GM12878 (cell line): ENCODE measurements at regions not wholly inside any gene's neighbourhood (a gene's known extent, or its start where the extent isn't known, plus 50 kb on each side); places are given as distances from the start of the nearest gene placed in this dataset.

Source experiments
- ATAC-seq: fragments of 200-7000 bp; cut with Tn5 transposase; 3 replicates; pipeline ENCODE4 v1.9.1; 2020; ENCODE audit warnings: mild to moderate bottlenecking, moderate library complexity
- BruUV-seq: library from RNA; stranded (reverse); fragments of 400-500 nt; replicated peaks from 2 replicates; lab custom pipeline; 2021; lab: Mats Ljungman, UMichigan
- CTCF ChIA-PET: fragments of 300-600 bp; sonication (Branson Sonifier 250); formaldehyde crosslinking; extraction: SDS; loops from one replicate; lab custom pipeline; 2021; ENCODE audit warnings: inconsistent platforms; lab: Yijun Ruan, JAX
- POLR2A ChIA-PET: fragments of 350-600 bp; formaldehyde crosslinking; extraction: SDS; loops from one replicate; lab custom pipeline; 2021; ENCODE audit warnings: inconsistent platforms; lab: Charles Lee
- RAD21 ChIA-PET: fragments of 300-600 bp; sonication (Branson Sonifier 250); formaldehyde crosslinking; loops from one replicate; lab custom pipeline; 2023; ENCODE audit warnings: antibody characterized with exemption; ENCODE audit not compliant: unreplicated experiment; lab: Charles Lee
- SMC1A ChIA-PET: fragments of 300-600 bp; sonication (Branson Sonifier 250); formaldehyde crosslinking; loops from one replicate; lab custom pipeline; 2023; ENCODE audit not compliant: unreplicated experiment, uncharacterized antibody; lab: Charles Lee
- DNase-seq: peaks from one replicate; pipeline ENCODE4 v3.0.0-alpha.2; 2011; ENCODE audit warnings: low read depth, low spot score
- FAIRE-seq: peaks from 3 replicates; lab custom pipeline; 2011; peaks lifted over from hg19 to GRCh38; lab: Jason Lieb, UNC
- H2AFZ ChIP-seq: 2 replicates; pipeline ENCODE4 v1.6.0; 2011; ENCODE audit warnings: low read depth, low read length, control low read depth; ENCODE audit not compliant: control insufficient read depth
- H3K27ac ChIP-seq: 2 replicates; pipeline ENCODE4 v1.5.1; 2011; ENCODE audit warnings: control low read depth; ENCODE audit not compliant: control insufficient read depth, insufficient read depth
- H3K27me3 ChIP-seq, 2 experiments: replicated peaks in 1 of 2; 2 replicates each; pipeline versions ENCODE4 v1.6.0 to v1.6.1; 2011; ENCODE audit warnings: low read length in 1 of 2; ENCODE audit not compliant: control insufficient read depth in 2 of 2, insufficient read depth in 2 of 2
- H3K36me3 ChIP-seq, 2 experiments: 2 replicates each; pipeline ENCODE4 v1.5.1; 2011; ENCODE audit warnings: low read length in 1 of 2; ENCODE audit not compliant: control insufficient read depth in 2 of 2, insufficient read depth in 2 of 2
- H3K4me1 ChIP-seq: 2 replicates; pipeline ENCODE4 v1.6.1; 2011; ENCODE audit warnings: mild to moderate bottlenecking, low read length, moderate library complexity, mixed read lengths; ENCODE audit not compliant: control insufficient read depth, insufficient read depth
- H3K4me2 ChIP-seq: 2 replicates; pipeline ENCODE4 v1.6.0; 2011; ENCODE audit warnings: control low read depth; ENCODE audit not compliant: control insufficient read depth, insufficient read depth
- H3K4me3 ChIP-seq: fragments of 200-600 bp; sonication (generic); 2 replicates; pipeline ENCODE4 v1.5.1; 2016
- H3K79me2 ChIP-seq: 2 replicates; pipeline ENCODE4 v1.6.0; 2011; ENCODE audit warnings: low read length; ENCODE audit not compliant: control insufficient read depth, insufficient read depth
- H3K9ac ChIP-seq: 2 replicates; pipeline ENCODE4 v1.8.0; 2011; ENCODE audit warnings: low read length, control low read depth, mixed read lengths; ENCODE audit not compliant: control insufficient read depth, insufficient read depth
- H3K9me3 ChIP-seq: replicated peaks from 3 replicates; pipeline ENCODE4 v1.5.1; 2011; ENCODE audit warnings: mild to moderate bottlenecking, low read length; ENCODE audit not compliant: control insufficient read depth, insufficient read depth
- H4K20me1 ChIP-seq: 2 replicates; pipeline ENCODE4 v1.6.0; 2011; ENCODE audit not compliant: control insufficient read depth, insufficient read depth
- WGBS: methylation state at CpG from one replicate; pipeline ENCODE4 v1.1.6; 2016; ENCODE audit warnings: low lambda C conversion rate; ENCODE audit not compliant: insufficient replicate concordance, insufficient coverage; ENCODE audit errors: missing lambda C conversion rate; 5-methylcytosine and 5-hydroxymethylcytosine counted together
- in situ Hi-C: fragments of 300-500 bp; cut with MboI; formaldehyde crosslinking; loops from 9 replicates; pipeline ENCODE4 v1.14.3; 2018; ENCODE audit warnings: mixed read lengths
- intact Hi-C: fragments of 100-400 bp; cut with micrococcal nuclease; formaldehyde crosslinking; loops from one replicate; pipeline ENCODE4 v1.14.2; 2022; ENCODE audit not compliant: unreplicated experiment
- TF ChIP-seq, protein P1 (sequence below): fragments of 450-650 bp; formaldehyde crosslinking; IDR thresholded peaks from 2 replicates; pipeline ENCODE4 v1.5.0; 2022; ENCODE audit warnings: mild to moderate bottlenecking, missing genetic modification characterization
- TF ChIP-seq, protein P2 (sequence below): fragments of 450-650 bp; IDR thresholded peaks from 2 replicates; pipeline ENCODE4 v1.6.1; 2017; ENCODE audit warnings: mild to moderate bottlenecking, low read depth, inconsistent platforms; ENCODE audit not compliant: poor library complexity, severe bottlenecking

DNA sequence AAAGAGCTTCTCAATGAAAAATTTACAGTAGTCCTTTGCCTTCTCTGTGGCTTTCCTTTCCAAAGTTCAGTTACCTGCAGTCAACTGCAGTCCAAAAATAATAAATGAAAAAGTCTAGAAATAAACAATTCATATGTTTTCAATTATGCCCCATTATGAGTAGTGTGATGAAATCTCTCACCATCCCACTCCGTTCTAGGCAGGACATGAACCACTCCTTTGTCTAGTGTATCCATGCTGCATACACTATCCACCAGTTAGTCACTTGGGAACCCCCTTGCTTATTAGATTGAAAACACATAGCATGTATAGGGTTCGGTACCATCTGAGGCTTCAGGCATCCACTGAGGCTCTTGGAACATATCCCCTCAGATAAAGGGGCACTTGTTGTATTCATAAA lies 80.6 kb upstream of the EYA4 start:
- Histone ChIP-seq H3K4me2 (no peak overlapping the region), H3K9ac (no peak overlapping the region), H3K27ac (no peak overlapping the region), H3K9me3 (no peaks in the 10 kb centered on the region), H3K79me2 (no peaks in the 10 kb centered on the region), H3K4me3 (no peak overlapping the region), H4K20me1 (no peaks in the 10 kb centered on the region), H3K36me3 (no peaks in the 10 kb centered on the region), H3K27me3 (no peaks in the 10 kb centered on the region), H2AFZ (no peak overlapping the region), H3K4me1 (no peaks in the 10 kb centered on the region)
- ATAC-seq (no peak), FAIRE-seq (no peak), DNase-seq (no peak)
- ChIA-PET CTCF (no interaction called here), SMC1A (no interaction called here), POLR2A (no interaction called here), RAD21 (no interaction called here)
- in situ Hi-C loops (no loop called here), intact Hi-C loops (no loop called here)
- TF ChIP-seq, protein P1, sequence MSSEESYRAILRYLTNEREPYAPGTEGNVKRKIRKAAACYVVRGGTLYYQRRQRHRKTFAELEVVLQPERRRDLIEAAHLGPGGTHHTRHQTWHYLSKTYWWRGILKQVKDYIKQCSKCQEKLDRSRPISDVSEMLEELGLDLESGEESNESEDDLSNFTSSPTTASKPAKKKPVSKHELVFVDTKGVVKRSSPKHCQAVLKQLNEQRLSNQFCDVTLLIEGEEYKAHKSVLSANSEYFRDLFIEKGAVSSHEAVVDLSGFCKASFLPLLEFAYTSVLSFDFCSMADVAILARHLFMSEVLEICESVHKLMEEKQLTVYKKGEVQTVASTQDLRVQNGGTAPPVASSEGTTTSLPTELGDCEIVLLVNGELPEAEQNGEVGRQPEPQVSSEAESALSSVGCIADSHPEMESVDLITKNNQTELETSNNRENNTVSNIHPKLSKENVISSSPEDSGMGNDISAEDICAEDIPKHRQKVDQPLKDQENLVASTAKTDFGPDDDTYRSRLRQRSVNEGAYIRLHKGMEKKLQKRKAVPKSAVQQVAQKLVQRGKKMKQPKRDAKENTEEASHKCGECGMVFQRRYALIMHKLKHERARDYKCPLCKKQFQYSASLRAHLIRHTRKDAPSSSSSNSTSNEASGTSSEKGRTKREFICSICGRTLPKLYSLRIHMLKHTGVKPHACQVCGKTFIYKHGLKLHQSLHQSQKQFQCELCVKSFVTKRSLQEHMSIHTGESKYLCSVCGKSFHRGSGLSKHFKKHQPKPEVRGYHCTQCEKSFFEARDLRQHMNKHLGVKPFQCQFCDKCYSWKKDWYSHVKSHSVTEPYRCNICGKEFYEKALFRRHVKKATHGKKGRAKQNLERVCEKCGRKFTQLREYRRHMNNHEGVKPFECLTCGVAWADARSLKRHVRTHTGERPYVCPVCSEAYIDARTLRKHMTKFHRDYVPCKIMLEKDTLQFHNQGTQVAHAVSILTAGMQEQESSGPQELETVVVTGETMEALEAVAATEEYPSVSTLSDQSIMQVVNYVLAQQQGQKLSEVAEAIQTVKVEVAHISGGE (CRISPR knock-in tag): no peak
- TF ChIP-seq, protein P2, sequence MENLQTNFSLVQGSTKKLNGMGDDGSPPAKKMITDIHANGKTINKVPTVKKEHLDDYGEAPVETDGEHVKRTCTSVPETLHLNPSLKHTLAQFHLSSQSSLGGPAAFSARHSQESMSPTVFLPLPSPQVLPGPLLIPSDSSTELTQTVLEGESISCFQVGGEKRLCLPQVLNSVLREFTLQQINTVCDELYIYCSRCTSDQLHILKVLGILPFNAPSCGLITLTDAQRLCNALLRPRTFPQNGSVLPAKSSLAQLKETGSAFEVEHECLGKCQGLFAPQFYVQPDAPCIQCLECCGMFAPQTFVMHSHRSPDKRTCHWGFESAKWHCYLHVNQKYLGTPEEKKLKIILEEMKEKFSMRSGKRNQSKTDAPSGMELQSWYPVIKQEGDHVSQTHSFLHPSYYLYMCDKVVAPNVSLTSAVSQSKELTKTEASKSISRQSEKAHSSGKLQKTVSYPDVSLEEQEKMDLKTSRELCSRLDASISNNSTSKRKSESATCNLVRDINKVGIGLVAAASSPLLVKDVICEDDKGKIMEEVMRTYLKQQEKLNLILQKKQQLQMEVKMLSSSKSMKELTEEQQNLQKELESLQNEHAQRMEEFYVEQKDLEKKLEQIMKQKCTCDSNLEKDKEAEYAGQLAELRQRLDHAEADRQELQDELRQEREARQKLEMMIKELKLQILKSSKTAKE: no peak
- 3% methylated on average over 2 of the region's 2 CpGs for WGBS
- BruUV-seq: no TSS peak
